H1 (cell line): ENCODE measurements at regions not wholly inside any gene's neighbourhood (a gene's known extent, or its start where the extent isn't known, plus 50 kb on each side); places are given as distances from the start of the nearest gene placed in this dataset.

Experiments
- CBX8 ChIP-seq: fragments of 300-800, 300-1000 bp; sonication (generic); IDR thresholded peaks from 2 replicates; pipeline ENCODE4 v1.7.1; 2016; ENCODE audit warnings: low read depth, low read length, borderline replicate concordance
- EP300 ChIP-seq, 2 experiments: IDR thresholded peaks; 1 replicate in 1 of 2; 2 replicates in 1 of 2; pipeline ENCODE4 v1.6.1; 2011 to 2012; ENCODE audit warnings: low read depth in 2 of 2, low read length in 2 of 2, mild to moderate bottlenecking in 2 of 2, borderline replicate concordance in 1 of 2, inconsistent platforms in 1 of 2, moderate library complexity in 1 of 2
- EZH2 ChIP-seq: fragments of 200-600 bp; sonication (generic); IDR thresholded peaks from 2 replicates; pipeline ENCODE4 v1.7.1; 2012; ENCODE audit warnings: low read depth, mild to moderate bottlenecking, moderate library complexity, low read length, inconsistent platforms; ENCODE audit not compliant: severe bottlenecking
- RAD21 ChIP-seq, 2 experiments: IDR thresholded peaks in 1 of 2; conservative IDR thresholded peaks in 1 of 2; 2 replicates each; pipeline ENCODE4 v1.6.1; 2011; ENCODE audit warnings: low read depth in 2 of 2, low read length in 2 of 2, improper control_type of control experiment in 1 of 2, inconsistent platforms in 1 of 2, mild to moderate bottlenecking in 1 of 2, moderate library complexity in 1 of 2
- TF ChIP-seq, protein P1 (sequence below), 3 experiments: IDR thresholded peaks; 1 replicate in 2 of 3; 2 replicates in 1 of 3; pipeline versions ENCODE4 v1.5.1 to v1.6.1; 2011; ENCODE audit warnings: low read length in 3 of 3, mild to moderate bottlenecking in 3 of 3, inconsistent platforms in 2 of 3, low read depth in 1 of 3, moderate library complexity in 1 of 3; ENCODE audit not compliant: insufficient read depth in 1 of 3; ENCODE audit errors: control extremely low read depth in 1 of 3
- TF ChIP-seq, protein P2 (sequence below): IDR thresholded peaks from 2 replicates; pipeline ENCODE4 v1.6.1; 2012; ENCODE audit warnings: low read length, inconsistent platforms

DNA sequence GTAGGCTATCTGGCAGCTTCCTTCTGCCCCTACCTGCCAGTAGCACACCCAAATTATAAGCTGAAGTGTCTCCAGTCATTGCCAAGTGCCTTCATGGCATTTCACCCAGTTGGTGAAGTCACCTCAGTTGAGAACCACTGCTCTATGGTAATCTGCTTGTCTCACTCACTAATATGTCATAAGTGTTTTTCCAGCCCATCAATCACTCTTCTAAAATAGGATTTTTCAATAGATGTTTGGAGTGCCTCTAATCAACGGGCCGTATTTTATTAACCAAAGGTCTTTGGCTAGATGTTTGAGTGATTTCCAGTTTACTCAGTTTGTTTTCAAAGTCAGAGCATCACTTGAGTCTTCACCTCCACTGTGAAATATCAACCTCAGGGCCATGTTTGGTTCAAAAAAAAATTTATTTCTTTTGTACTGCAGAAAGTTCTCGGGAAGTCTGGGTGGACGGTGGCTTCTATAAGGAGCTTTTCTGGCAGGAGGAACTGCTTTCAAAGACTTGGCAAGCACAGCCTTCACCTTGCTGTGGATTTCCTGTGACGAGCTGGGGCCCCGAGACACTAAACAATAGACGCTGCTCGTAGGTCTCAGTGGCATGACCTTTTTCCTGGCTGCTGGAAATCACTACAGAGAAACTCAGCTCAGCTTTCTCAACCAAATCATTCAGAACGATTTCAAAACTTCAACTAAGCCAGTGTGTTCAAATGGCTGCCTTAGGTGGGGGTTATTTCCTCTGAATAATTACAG is 95.2 kb upstream of the FOXF1 start:
- no peak for TF ChIP-seq RAD21 (IDR thresholded peaks at IDR 0.05 in 1 of 2, conservative IDR thresholded peaks at IDR 0.05 in 1 of 2; ENCODE audit: low read depth in 2 of 2, low read length in 2 of 2)
- TF ChIP-seq EZH2: no peak
- TF ChIP-seq, protein P1, sequence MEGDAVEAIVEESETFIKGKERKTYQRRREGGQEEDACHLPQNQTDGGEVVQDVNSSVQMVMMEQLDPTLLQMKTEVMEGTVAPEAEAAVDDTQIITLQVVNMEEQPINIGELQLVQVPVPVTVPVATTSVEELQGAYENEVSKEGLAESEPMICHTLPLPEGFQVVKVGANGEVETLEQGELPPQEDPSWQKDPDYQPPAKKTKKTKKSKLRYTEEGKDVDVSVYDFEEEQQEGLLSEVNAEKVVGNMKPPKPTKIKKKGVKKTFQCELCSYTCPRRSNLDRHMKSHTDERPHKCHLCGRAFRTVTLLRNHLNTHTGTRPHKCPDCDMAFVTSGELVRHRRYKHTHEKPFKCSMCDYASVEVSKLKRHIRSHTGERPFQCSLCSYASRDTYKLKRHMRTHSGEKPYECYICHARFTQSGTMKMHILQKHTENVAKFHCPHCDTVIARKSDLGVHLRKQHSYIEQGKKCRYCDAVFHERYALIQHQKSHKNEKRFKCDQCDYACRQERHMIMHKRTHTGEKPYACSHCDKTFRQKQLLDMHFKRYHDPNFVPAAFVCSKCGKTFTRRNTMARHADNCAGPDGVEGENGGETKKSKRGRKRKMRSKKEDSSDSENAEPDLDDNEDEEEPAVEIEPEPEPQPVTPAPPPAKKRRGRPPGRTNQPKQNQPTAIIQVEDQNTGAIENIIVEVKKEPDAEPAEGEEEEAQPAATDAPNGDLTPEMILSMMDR (IDR thresholded peaks at IDR 0.05; ENCODE audit: control extremely low read depth in 1 of 3, insufficient read depth in 1 of 3, low read depth in 1 of 3, low read length in 3 of 3): no peak
- TF ChIP-seq CBX8: no peak
- TF ChIP-seq EP300 (IDR thresholded peaks at IDR 0.05; ENCODE audit: borderline replicate concordance in 1 of 2, low read depth in 2 of 2, low read length in 2 of 2): no peak
- TF ChIP-seq, protein P2, sequence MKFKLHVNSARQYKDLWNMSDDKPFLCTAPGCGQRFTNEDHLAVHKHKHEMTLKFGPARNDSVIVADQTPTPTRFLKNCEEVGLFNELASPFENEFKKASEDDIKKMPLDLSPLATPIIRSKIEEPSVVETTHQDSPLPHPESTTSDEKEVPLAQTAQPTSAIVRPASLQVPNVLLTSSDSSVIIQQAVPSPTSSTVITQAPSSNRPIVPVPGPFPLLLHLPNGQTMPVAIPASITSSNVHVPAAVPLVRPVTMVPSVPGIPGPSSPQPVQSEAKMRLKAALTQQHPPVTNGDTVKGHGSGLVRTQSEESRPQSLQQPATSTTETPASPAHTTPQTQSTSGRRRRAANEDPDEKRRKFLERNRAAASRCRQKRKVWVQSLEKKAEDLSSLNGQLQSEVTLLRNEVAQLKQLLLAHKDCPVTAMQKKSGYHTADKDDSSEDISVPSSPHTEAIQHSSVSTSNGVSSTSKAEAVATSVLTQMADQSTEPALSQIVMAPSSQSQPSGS: no peak
